ENCODE measurements at regions not wholly inside any gene's neighbourhood (a gene's known extent, or its start where the extent isn't known, plus 50 kb on each side); places are given as distances from the start of the nearest gene placed in this dataset.

GRCh38 chr1:114334297-114334696, 176.7 kb downstream of the TRIM33 start:
- Histone ChIP-seq H3K27me3 (ENCODE audit: insufficient read depth, low read length) (peaks cover 31% of the 10 kb centered on the region), H3K9ac (ENCODE audit: low read length) (no peak overlapping the region), H3K9me2 (ENCODE audit: insufficient read depth) (no peaks in the 10 kb centered on the region), H4K20me1 (ENCODE audit: insufficient read depth) (no peaks in the 10 kb centered on the region), H3K27ac (ENCODE audit: low read depth, low read length) (no peak overlapping the region), H3K36me3 (ENCODE audit: control insufficient read depth in 1 of 2, insufficient read depth in 2 of 2, low read length in 2 of 2) (no peaks in the 10 kb centered on the region), H2AFZ (ENCODE audit: low read depth, low read length, poor library complexity, severe bottlenecking) (no peak overlapping the region), H3K79me2 (ENCODE audit: insufficient read depth, low read length) (no peaks in the 10 kb centered on the region), H3K9me3 (ENCODE audit: control insufficient read depth in 1 of 2, insufficient read depth in 1 of 2, low read depth in 1 of 2, low read length in 2 of 2) (no peaks in the 10 kb centered on the region), H3K4me1 (ENCODE audit: control insufficient read depth in 1 of 2, insufficient read depth in 2 of 2, low read length in 2 of 2) (no peaks in the 10 kb centered on the region), H3K4me2 (ENCODE audit: low read length) (no peak overlapping the region), H3K4me3 (replicated peaks in 1 of 2; ENCODE audit: low read depth in 1 of 2, low read length in 2 of 2) (no peak overlapping the region)
- TF ChIP-seq CEBPB (IDR thresholded peaks at IDR 0.05; ENCODE audit: low read depth) (no peak), EZH2 (IDR thresholded peaks at IDR 0.05) (no peak), TCF7L2 (IDR thresholded peaks at IDR 0.05; ENCODE audit: borderline replicate concordance, extremely low read depth, insufficient read depth, insufficient read length) (no peak), EZH2phosphoT487 (IDR thresholded peaks at IDR 0.05; ENCODE audit: borderline replicate concordance) (no peak), JUND (IDR thresholded peaks at IDR 0.05) (no peak), CBX3 (IDR thresholded peaks at IDR 0.05; ENCODE audit: low read depth) (no peak), POLR2A (IDR thresholded peaks at IDR 0.05; ENCODE audit: borderline replicate concordance, extremely low read depth, insufficient read depth, insufficient read length) (no peak), ZNF274 (IDR thresholded peaks at IDR 0.05; ENCODE audit: low read depth, low read length) (no peak), SRF (IDR thresholded peaks at IDR 0.05; ENCODE audit: low read depth) (no peak), SIN3A (IDR thresholded peaks at IDR 0.05; ENCODE audit: low read depth) (no peak), MAX (IDR thresholded peaks at IDR 0.05) (no peak), EGR1 (IDR thresholded peaks at IDR 0.05; ENCODE audit: low read depth) (no peak), REST (IDR thresholded peaks at IDR 0.05; ENCODE audit: low read depth) (no peak), YY1 (IDR thresholded peaks at IDR 0.05; ENCODE audit: extremely low read depth, insufficient replicate concordance, low read depth, low read length) (no peak), SP1 (IDR thresholded peaks at IDR 0.05; ENCODE audit: low read depth) (no peak), ELF1 (IDR thresholded peaks at IDR 0.05; ENCODE audit: borderline replicate concordance, low read depth) (no peak), ATF3 (IDR thresholded peaks at IDR 0.05) (no peak), RAD21 (IDR thresholded peaks at IDR 0.05; ENCODE audit: low read depth) (no peak), FOSL1 (IDR thresholded peaks at IDR 0.05; ENCODE audit: low read depth) (no peak)
- POLR2A ChIA-PET: no interaction called here
- no peak for ATAC-seq
- RAD21 ChIA-PET (ENCODE audit: low non-redundant PET in 1 of 2, low total read pairs in 2 of 2, uncharacterized antibody in 2 of 2, unreplicated experiment in 2 of 2): no interaction called here
- CTCF ChIA-PET: interaction anchor here (1.5 kb wide), 1 partner anchor 13 kb away, joined by 3 read pairs; no protein-coding TSS in a partner anchor
- no TSS peak for BruUV-seq (replicated peaks)
- intact Hi-C loops (cut with micrococcal nuclease): no loop called here
- no peak for DNase-seq (ENCODE audit: low read depth, low spot score)
